Keratinocyte (primary cell): ENCODE measurements at regions not wholly inside any gene's neighbourhood (a gene's known extent, or its start where the extent isn't known, plus 50 kb on each side); places are given as distances from the start of the nearest gene placed in this dataset.
"Not testable (repeated sequence)": the region's sequence is repeated elsewhere in the genome, so short reads cannot be mapped to it uniquely, and the experiment has no call there.

Source experiments
- DNase-seq: peaks from one replicate; pipeline ENCODE4 v3.0.0-alpha.2; 2011; ENCODE audit warnings: low read depth, missing footprints, low spot score
- FAIRE-seq: peaks from 2 replicates; lab custom pipeline; 2011; peaks lifted over from hg19 to GRCh38; lab: Jason Lieb, UNC
- H2AFZ ChIP-seq: 2 replicates; pipeline ENCODE4 v1.6.0; 2012; ENCODE audit warnings: low read length, control low read depth, inconsistent platforms; ENCODE audit not compliant: control insufficient read depth
- H3K27ac ChIP-seq: 2 replicates; pipeline ENCODE4 v1.5.1; 2011; ENCODE audit warnings: low read length; ENCODE audit not compliant: control insufficient read depth, insufficient read depth
- H3K27me3 ChIP-seq: 3 replicates; pipeline ENCODE4 v1.6.0; 2011; ENCODE audit warnings: low read length; ENCODE audit not compliant: control insufficient read depth, insufficient read depth; ENCODE audit errors: extremely low read depth
- H3K36me3 ChIP-seq, 2 experiments: 2 replicates in 1 of 2; 3 replicates in 1 of 2; pipeline ENCODE4 v1.5.1; 2011; ENCODE audit warnings: low read length in 2 of 2, mild to moderate bottlenecking in 1 of 2; ENCODE audit not compliant: control insufficient read depth in 2 of 2, insufficient read depth in 2 of 2; ENCODE audit errors: extremely low read depth in 1 of 2
- H3K4me1 ChIP-seq: 3 replicates; pipeline ENCODE4 v1.5.1; 2011; ENCODE audit warnings: low read length; ENCODE audit not compliant: control insufficient read depth, insufficient read depth; ENCODE audit errors: extremely low read depth
- H3K4me2 ChIP-seq: 3 replicates; pipeline ENCODE4 v1.6.0; 2011; ENCODE audit warnings: low read depth, low read length; ENCODE audit not compliant: control insufficient read depth, insufficient read depth; ENCODE audit errors: extremely low read depth
- H3K4me3 ChIP-seq, 3 experiments: fragments of 200-600 bp in 1 of 3; sonication (generic) in 1 of 3; 2 replicates in 2 of 3; 3 replicates in 1 of 3; pipeline ENCODE4 v1.5.1; 2011 to 2016; ENCODE audit warnings: low read length in 3 of 3, mild to moderate bottlenecking in 3 of 3, control low read depth in 2 of 3, inconsistent platforms in 1 of 3, low read depth in 1 of 3, mixed read lengths in 1 of 3, mixed run types in 1 of 3, moderate library complexity in 1 of 3; ENCODE audit not compliant: control insufficient read depth in 2 of 3, insufficient read depth in 2 of 3; ENCODE audit errors: extremely low read depth in 1 of 3
- H3K79me2 ChIP-seq: 2 replicates; pipeline ENCODE4 v1.6.0; 2012; ENCODE audit warnings: low read length; ENCODE audit not compliant: control insufficient read depth, insufficient read depth
- H3K9ac ChIP-seq: 3 replicates; pipeline ENCODE4 v1.6.0; 2011; ENCODE audit warnings: low read length; ENCODE audit not compliant: control insufficient read depth, insufficient read depth; ENCODE audit errors: extremely low read depth
- H3K9me1 ChIP-seq: 3 replicates; pipeline ENCODE4 v1.6.0; 2011; ENCODE audit warnings: low read length; ENCODE audit not compliant: control insufficient read depth, insufficient read depth; ENCODE audit errors: extremely low read depth
- H3K9me3 ChIP-seq: 2 replicates; pipeline ENCODE4 v1.5.1; 2012; ENCODE audit warnings: low read depth, low read length; ENCODE audit not compliant: control insufficient read depth
- H4K20me1 ChIP-seq: 3 replicates; pipeline ENCODE4 v1.6.0; 2011; ENCODE audit warnings: low read length; ENCODE audit not compliant: control insufficient read depth, insufficient read depth; ENCODE audit errors: extremely low read depth
- EZH2 ChIP-seq: IDR thresholded peaks from one replicate; pipeline ENCODE4 v1.6.1; 2012; ENCODE audit warnings: inconsistent platforms, mild to moderate bottlenecking, low read length, moderate library complexity
- dilution Hi-C: fragments of 300-500 bp; cut with MboI; formaldehyde crosslinking; loops from one replicate; pipeline ENCODE4 v1.7.0; 2020; ENCODE audit warnings: low sequenced_read_pairs; ENCODE audit not compliant: extremely low pct_ligation_motif_present
- TF ChIP-seq, protein P1 (sequence below), 3 experiments: IDR thresholded peaks in 1 of 3; conservative IDR thresholded peaks in 1 of 3; optimal IDR thresholded peaks in 1 of 3; 2 replicates in 2 of 3; 3 replicates in 1 of 3; pipeline versions ENCODE3 to v1.5.1; 2011; ENCODE audit warnings: low read length in 3 of 3, mild to moderate bottlenecking in 3 of 3, moderate library complexity in 2 of 3, control low read depth in 1 of 3, inconsistent platforms in 1 of 3; ENCODE audit not compliant: insufficient read depth in 2 of 3; ENCODE audit errors: extremely low read depth in 1 of 3

DNA sequence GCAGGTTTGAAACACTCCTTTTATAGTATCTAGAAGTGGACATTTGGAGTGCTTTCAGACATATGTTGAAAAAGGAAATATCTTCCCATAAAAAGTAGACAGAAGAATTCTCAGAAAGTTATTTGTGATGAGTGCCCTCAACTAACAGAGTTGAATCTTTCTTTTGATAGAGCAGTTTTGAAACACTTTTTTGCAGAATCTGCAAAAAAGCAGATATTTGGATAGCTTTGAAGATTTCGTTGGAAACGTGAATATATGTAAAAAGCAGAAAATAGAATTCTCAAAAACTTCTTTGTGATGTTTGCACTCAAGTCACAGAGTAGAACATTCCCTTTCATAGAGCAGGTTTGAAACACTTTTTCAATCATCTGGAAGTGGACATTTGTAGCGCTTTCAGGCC lies 676.4 kb upstream of the ZNF337 start:
- DNase-seq, H3K27me3 ChIP-seq, H3K4me3 ChIP-seq, H2AFZ ChIP-seq, FAIRE-seq, H3K79me2 ChIP-seq, H3K36me3 ChIP-seq, H3K9me3 ChIP-seq, H3K9ac ChIP-seq, H3K9me1 ChIP-seq, dilution Hi-C loops, H3K4me1 ChIP-seq, H3K27ac ChIP-seq, H4K20me1 ChIP-seq, H3K4me2 ChIP-seq: not testable (repeated sequence)

DNA sequence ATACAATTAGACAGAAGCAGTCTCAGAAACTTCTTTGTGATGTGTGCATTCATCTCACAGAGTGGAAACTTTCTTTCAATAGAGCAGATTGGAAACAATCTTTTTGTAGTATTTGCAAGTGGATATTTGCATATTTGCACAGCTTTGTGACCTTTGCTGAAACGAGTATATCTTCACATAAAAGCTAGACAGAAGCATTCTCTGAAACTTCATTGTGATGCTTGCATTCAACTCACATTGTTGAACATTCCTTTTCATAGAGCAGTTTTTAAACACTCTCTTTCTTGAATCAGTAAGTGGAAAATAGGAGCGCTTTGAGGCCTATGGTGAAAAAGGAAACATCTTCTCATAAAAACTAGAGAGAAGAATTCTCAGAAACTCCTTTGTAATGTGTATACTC lies 657.9 kb upstream of the ZNF337 start:
- TF ChIP-seq EZH2: no peak
- TF ChIP-seq, protein P1, sequence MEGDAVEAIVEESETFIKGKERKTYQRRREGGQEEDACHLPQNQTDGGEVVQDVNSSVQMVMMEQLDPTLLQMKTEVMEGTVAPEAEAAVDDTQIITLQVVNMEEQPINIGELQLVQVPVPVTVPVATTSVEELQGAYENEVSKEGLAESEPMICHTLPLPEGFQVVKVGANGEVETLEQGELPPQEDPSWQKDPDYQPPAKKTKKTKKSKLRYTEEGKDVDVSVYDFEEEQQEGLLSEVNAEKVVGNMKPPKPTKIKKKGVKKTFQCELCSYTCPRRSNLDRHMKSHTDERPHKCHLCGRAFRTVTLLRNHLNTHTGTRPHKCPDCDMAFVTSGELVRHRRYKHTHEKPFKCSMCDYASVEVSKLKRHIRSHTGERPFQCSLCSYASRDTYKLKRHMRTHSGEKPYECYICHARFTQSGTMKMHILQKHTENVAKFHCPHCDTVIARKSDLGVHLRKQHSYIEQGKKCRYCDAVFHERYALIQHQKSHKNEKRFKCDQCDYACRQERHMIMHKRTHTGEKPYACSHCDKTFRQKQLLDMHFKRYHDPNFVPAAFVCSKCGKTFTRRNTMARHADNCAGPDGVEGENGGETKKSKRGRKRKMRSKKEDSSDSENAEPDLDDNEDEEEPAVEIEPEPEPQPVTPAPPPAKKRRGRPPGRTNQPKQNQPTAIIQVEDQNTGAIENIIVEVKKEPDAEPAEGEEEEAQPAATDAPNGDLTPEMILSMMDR (optimal IDR thresholded peaks at IDR 0.05 in 1 of 3, IDR thresholded peaks at IDR 0.05 in 1 of 3, conservative IDR thresholded peaks at IDR 0.05 in 1 of 3; ENCODE audit: extremely low read depth in 1 of 3, insufficient read depth in 2 of 3, low read length in 3 of 3): no peak
- no peak for DNase-seq
- no peak overlapping the region for H2AFZ ChIP-seq
- no peak overlapping the region for H3K9ac ChIP-seq
- no peak overlapping the region for H3K4me2 ChIP-seq
- no peaks in the 10 kb centered on the region for H3K79me2 ChIP-seq
- H4K20me1 ChIP-seq: no peaks in the 10 kb centered on the region
- no peak overlapping the region for H3K27ac ChIP-seq
- no peak overlapping the region for H3K4me3 ChIP-seq
- H3K27me3 ChIP-seq: no peaks in the 10 kb centered on the region
- FAIRE-seq: no peak
- no peaks in the 10 kb centered on the region for H3K4me1 ChIP-seq
- H3K9me1 ChIP-seq: no peaks in the 10 kb centered on the region
- dilution Hi-C loops: no loop called here
- no peaks in the 10 kb centered on the region for H3K9me3 ChIP-seq
- H3K36me3 ChIP-seq: no peaks in the 10 kb centered on the region

DNA sequence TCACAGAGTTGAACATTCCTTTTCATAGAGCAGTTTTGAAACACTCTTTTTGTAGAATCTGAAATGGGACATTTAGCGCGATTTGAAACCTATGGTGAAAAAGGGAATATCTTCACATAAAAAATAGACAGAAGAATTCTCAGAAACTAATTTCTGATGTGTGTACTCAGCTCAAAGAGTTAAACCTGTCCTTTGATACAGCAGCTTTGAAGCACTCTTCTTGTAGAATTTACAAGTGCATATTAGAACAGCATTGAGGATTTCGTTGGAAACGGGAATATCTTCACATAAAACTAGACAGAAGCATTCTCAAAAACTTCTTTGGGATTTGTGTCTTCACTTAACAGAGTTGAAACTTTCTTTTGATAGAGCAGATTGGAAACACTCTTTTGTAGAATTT lies 650.7 kb upstream of the ZNF337 start:
- Histone ChIP-seq H3K79me2 (no peaks in the 10 kb centered on the region), H3K4me1 (no peaks in the 10 kb centered on the region), H4K20me1 (no peaks in the 10 kb centered on the region), H3K27me3 (no peaks in the 10 kb centered on the region), H3K4me3 (no peak overlapping the region), H3K27ac (no peak overlapping the region), H2AFZ (no peak overlapping the region), H3K9me1 (no peaks in the 10 kb centered on the region), H3K9ac (no peak overlapping the region), H3K9me3 (no peaks in the 10 kb centered on the region), H3K4me2 (no peak overlapping the region), H3K36me3 (no peaks in the 10 kb centered on the region)
- TF ChIP-seq, protein P1 (optimal IDR thresholded peaks at IDR 0.05 in 1 of 3, IDR thresholded peaks at IDR 0.05 in 1 of 3, conservative IDR thresholded peaks at IDR 0.05 in 1 of 3; ENCODE audit: extremely low read depth in 1 of 3, insufficient read depth in 2 of 3, low read length in 3 of 3): no peak
- TF ChIP-seq EZH2: no peak
- dilution Hi-C loops: no loop called here
- DNase-seq (no peak), FAIRE-seq (no peak)

DNA sequence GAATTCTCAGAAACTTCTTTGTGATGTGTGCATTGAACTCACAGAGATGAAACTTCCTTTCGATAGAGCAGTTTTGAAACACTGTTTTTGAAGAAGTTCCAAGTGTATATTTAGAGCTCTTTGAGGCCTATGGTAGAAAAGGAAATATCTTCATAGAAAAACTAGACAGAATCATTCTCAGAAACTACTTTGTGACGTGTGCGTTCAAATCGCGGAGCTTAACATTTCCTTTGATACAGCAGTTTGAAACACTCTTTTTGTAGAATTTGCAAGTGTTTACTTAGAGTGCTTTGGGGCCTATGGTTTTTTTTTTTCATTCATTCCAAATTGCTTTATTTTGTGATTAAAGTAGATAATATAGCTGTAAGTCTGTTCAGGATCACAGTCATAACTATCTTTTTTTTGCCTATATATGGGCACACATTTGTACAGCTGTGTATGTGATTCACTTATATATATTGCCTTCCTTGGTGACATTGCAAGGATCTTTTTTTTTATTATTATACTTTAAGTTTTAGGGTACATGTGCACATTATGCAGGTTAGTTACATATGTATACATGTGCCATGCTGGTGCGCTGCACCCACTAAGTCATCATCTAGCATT lies 643.9 kb upstream of the ZNF337 start:
- H3K9me1 ChIP-seq, H3K4me2 ChIP-seq, H3K9me3 ChIP-seq, H3K27ac ChIP-seq, H3K4me1 ChIP-seq, H2AFZ ChIP-seq, H3K79me2 ChIP-seq, DNase-seq, H3K36me3 ChIP-seq, H4K20me1 ChIP-seq, FAIRE-seq, dilution Hi-C loops, H3K4me3 ChIP-seq, H3K27me3 ChIP-seq, H3K9ac ChIP-seq: not testable (repeated sequence)
